HCEC 1CT (cell line): ENCODE measurements at regions not wholly inside any gene's neighbourhood (a gene's known extent, or its start where the extent isn't known, plus 50 kb on each side); places are given as distances from the start of the nearest gene placed in this dataset.

Source experiments
- DNase-seq: peaks from one replicate; pipeline ENCODE4 v3.0.0-alpha.2; 2017

- DNase-seq = no peak
These were observed 330.5 kb upstream of the ADGRL2 start for GRCh38 chr1:81470275-81470674.

GRCh38 chr1:81467383-81467782 lies 333.4 kb upstream of the ADGRL2 start:
- no peak for DNase-seq

- DNase-seq = no peak
These were observed 333.8 kb upstream of the ADGRL2 start for GRCh38 chr1:81466961-81467360.

DNA sequence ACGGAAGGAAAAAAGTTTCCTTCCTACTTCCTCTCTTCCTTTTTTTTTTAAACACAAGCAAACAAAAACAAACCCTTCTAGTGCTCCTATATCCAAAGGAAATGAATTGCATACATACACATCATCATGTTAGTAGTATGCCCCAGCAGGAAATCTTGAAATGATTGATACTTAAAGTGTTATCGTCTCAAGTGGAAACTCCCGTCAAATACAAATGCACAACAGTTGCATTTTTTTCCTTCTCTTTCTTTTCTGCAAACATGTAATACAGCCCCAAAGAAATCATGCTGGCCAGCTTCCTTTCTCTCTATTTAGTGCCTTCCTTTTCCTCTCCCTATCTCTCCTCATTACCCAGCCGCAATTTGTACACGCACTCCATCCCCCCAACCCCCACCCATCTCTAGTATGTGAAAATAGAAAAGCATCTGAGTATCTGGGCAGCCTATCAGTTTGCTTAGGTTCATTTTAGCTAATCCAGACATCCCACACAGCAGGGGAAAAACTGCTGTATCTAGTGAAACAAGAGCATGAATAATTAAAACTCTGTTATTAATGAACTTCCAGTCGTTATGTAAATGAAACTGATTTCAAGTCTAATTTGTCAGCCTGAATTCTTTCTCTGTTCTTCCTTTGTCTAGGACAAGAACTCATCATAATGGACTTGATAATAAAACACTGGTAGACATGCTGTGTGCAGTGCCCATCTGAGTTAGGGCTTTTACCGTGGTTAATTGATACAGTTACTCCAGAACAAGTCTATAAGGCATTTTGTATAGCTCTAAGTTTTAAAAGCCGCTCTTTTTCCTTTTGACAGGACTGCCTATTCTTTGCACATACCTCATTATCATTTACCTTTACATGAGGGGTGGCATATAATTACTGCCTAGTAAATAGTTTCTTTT lies 336.5 kb upstream of the ADGRL2 start:
- no peak for DNase-seq

GRCh38 chr1:81459043-81459442 lies 341.7 kb upstream of the ADGRL2 start:
- no peak for DNase-seq

DNA sequence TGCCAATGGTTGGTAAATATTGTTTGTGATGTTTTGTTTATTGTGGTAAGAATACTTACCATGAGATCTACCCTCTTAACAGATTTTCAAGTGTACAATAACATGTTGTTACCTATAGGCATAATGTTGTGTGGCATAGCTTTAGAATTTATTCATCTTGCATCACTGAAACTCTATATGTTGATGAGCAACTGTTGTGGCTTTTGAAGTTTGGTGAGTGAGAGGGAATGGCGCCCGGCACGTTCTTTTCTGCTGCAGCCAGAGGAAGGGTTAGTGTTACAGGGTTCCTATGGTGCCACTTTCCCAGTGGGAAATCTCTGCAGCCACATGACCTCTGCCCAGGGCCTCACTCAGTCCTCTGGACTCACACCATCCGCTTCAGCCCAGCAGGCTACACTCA lies 342.5 kb upstream of the ADGRL2 start:
- no peak for DNase-seq

GRCh38 chr1:81455481-81455880 lies 345.3 kb upstream of the ADGRL2 start:
- DNase-seq = no peak

GRCh38 chr1:81453971-81454370 lies 346.8 kb upstream of the ADGRL2 start:
- no peak for DNase-seq

- DNase-seq = no peak
These were observed 347.4 kb upstream of the ADGRL2 start for GRCh38 chr1:81453367-81453703.

DNA sequence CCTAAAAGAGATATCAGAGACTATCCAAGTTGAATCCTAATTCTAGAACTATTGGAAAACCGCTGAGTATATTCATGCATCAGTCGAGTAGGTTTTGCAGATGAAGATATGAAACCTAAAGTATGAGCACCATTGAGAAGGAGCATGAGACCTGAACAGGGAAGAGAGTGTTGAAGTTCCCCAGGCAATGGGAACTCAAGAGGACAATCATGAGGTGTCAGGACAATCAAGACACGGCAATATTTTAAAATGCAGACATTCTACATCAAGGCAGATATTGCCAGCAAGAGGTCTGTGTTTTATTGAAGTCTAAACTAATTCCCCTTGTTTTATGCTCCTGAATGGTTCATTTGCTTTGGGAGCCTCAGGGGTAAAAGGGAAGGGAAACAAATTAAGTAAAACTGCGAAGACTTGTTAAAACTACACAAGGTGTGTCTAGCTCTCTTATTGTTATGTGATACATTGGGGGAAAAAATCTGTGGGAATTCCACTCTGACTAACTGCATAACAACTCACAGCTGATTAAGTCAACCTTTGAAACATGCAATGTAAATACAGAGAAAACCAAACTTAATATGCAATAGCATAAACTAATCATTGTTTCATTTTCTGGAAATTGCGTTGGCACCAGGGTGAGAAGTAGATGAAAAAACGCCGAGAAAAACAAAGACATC lies 347.9 kb upstream of the ADGRL2 start:
- no peak for DNase-seq

- no peak for DNase-seq
These were observed 350.9 kb upstream of the ADGRL2 start for GRCh38 chr1:81449786-81450185.

- DNase-seq = no peak
These were observed 354.6 kb upstream of the ADGRL2 start for GRCh38 chr1:81446000-81446669.

DNA sequence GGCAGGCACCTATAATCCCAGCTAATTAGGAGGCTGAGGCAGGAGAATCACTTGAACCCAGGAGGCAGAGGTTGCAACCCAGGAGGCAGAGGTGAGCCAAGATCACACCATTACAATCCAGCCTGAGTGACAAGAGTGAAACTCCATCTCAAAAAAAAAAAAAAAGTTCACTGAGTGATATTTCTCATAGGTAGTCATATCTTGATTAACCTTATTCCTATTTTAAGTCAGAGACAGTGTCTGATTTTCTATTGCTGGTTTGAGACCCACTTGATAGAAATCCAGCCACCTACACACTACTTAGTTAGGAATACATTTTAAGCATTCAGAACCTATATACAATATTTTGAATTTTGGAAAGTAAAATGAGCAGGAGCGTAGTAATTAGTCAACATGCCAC lies 357.4 kb upstream of the ADGRL2 start:
- no peak for DNase-seq

- DNase-seq = no peak
These were observed 361.5 kb upstream of the ADGRL2 start for GRCh38 chr1:81439046-81439823.

DNA sequence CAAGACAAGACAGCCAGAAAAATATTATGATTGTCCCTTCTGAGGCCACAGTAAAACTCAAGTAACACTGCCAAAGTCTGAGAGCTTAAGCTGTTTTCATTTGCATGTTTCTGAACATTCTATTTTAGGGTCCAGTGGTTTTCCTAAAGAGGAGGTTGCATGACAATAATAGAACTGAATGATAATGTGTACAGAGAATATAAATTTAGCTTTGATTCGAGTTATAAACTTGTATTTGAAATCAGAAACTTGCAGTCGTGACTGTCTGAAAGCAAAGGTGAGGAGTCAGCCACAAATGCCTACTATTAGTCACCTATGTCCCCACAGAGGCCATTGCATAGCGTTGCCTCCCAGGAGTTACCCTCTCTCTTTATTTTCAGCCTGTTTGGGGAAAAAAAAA lies 363.1 kb upstream of the ADGRL2 start:
- DNase-seq = no peak

GRCh38 chr1:81437213-81437612 lies 363.5 kb upstream of the ADGRL2 start:
- DNase-seq = no peak

DNA sequence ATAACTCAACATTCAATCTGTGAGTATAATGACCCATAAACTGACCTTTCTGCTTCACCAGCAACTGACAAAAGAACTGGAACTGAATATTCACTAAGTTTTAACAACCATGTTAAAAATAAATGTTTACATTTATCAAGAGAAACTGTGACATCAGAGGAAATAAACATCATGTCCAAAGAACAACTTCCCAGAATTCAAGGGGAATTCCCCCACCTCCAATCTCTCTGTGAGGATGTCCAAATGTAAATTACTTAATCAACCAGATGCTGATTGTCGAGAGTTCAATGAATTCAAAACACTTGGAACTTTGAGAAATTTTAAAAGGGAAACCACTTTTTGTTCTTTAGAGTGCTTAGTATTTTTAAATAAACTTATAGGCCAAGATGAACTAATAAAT lies 365.6 kb upstream of the ADGRL2 start:
- DNase-seq = no peak

DNA sequence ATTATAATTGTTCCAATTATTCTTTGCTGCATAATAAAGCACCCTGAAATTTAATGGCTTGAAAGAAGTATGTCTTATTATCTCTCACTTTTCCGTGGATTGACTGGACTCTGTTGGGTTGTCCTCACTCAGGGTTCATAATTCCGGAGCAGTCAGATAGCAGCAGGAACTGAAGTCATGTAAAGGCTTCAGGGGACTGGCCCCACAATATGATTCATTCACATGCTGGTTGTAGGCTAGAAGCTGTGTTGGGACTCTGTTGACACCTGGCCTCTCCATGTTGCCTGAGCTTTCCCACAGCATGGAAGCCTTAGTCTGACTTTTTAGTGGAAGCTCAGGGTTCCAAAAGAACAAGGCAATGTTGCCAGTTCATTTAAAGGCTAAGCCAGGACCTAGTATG lies 367.1 kb upstream of the ADGRL2 start:
- no peak for DNase-seq

DNA sequence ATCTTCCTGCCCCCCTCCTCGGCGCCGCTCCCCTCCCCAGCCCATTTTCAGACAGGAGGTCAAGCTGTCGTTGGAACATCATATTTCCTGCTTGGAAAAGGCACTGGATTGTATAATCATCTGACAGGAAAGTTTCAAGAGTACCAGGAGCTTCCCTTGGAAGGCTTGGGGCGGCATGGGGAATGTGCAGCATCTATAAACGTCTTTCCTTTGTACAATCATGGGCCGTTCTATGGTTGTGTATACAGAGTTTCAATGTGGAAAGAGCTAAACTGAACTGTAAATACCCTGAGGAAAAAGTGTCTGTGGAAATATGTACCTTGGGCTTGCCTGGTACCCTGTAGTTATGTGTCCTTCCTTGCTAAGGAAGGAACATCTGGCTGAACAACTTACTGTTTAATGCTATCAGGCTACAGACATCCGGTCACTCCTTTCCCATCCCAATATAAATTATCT lies 368.1 kb upstream of the ADGRL2 start:
- DNase-seq = no peak

GRCh38 chr1:81432059-81432458 lies 368.7 kb upstream of the ADGRL2 start:
- DNase-seq = no peak

- no peak for DNase-seq
These were observed 369.1 kb upstream of the ADGRL2 start for GRCh38 chr1:81431624-81432000.

DNA sequence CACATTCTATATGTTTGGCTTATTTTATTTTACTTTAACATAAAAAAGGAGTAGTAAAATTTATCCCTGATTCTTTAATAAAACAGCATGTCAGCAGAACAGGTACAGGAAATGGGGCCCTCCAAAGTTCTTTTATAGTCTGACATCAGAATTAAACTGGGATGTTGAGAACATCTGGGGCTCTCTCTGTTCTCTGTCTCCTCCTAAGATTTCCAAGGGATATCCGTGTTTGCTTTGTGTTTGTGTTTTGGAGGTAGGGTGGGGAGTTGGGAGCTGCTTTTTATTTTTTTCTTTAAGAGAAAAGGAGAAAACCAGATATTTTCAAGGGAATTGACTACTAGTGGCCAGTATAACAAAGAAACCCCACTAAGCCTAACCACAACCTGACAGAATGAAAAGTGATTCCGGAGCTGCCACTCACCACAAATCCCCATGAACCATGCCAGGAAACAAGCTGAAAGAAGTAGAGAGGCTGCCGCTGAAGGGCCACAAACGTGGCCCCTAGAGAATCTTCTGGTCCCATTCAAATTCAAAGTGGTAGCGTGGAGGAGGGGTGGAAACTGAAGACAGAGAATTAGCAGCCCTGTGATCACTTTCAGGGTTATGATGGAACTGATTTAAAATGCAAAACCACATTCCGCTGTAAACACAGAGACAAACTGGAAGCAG lies 369.6 kb upstream of the ADGRL2 start:
- no peak for DNase-seq
